ELF-1 (cell line): ENCODE measurements at regions not wholly inside any gene's neighbourhood (a gene's known extent, or its start where the extent isn't known, plus 50 kb on each side); places are given as distances from the start of the nearest gene placed in this dataset.

Source experiments
- DNase-seq: peaks from one replicate; pipeline ENCODE4 v3.0.0-alpha.2; 2016; ENCODE audit warnings: low read depth, low spot score

GRCh38 chr3:72461787-72462186 lies 386.5 kb downstream of the SHQ1 start:
- DNase-seq, result no peak

- no peak for DNase-seq
Measured at GRCh38 chr3:72460205-72461174, 387.8 kb downstream of the SHQ1 start.

- no peak for DNase-seq
Measured at GRCh38 chr3:72459588-72459987, 388.7 kb downstream of the SHQ1 start.

GRCh38 chr3:72458375-72458774 lies 389.9 kb downstream of the SHQ1 start:
- DNase-seq, result peak; percentile 38

GRCh38 chr3:72454441-72454840 lies 393.8 kb downstream of the SHQ1 start:
- no peak for DNase-seq

- no peak for DNase-seq
Measured at GRCh38 chr3:72453706-72454105, 394.5 kb downstream of the SHQ1 start.

GRCh38 chr3:72452745-72453144 lies 395.5 kb downstream of the SHQ1 start:
- DNase-seq, result no peak

GRCh38 chr3:72451841-72452240 lies 396.4 kb downstream of the SHQ1 start:
- no peak for DNase-seq

GRCh38 chr3:72449551-72449950 lies 398.7 kb downstream of the SHQ1 start:
- no peak for DNase-seq

GRCh38 chr3:72448858-72449257 lies 399.4 kb downstream of the SHQ1 start:
- no peak for DNase-seq

GRCh38 chr3:72448375-72448823 lies 399.8 kb downstream of the SHQ1 start:
- DNase-seq, result peak; percentile 30

- peak; percentile 95 for DNase-seq
Measured at GRCh38 chr3:72447059-72447946, 400.9 kb downstream of the SHQ1 start.

- DNase-seq, result peak; percentile 65
Measured at GRCh38 chr3:72446218-72447058, 401.8 kb downstream of the SHQ1 start, which contains the start of gene RYBP. Gene RYBP (minus strand): TSS chr3:72446621.

GRCh38 chr3:72445827-72446217 lies 402.4 kb downstream of the SHQ1 start:
- DNase-seq, result no peak

- DNase-seq, result no peak
Measured at GRCh38 chr3:72444656-72445223, 403.5 kb downstream of the SHQ1 start.

GRCh38 chr3:72442759-72443158 lies 405.5 kb downstream of the SHQ1 start:
- DNase-seq, result no peak

- no peak for DNase-seq
Measured at GRCh38 chr3:72441284-72441994, 406.8 kb downstream of the SHQ1 start.

- no peak for DNase-seq
Measured at GRCh38 chr3:72440491-72440890, 407.8 kb downstream of the SHQ1 start.

- no peak for DNase-seq
Measured at GRCh38 chr3:72439321-72440183, 408.7 kb downstream of the SHQ1 start.
